Hepatic stellate cell (primary cell): ENCODE measurements at regions not wholly inside any gene's neighbourhood (a gene's known extent, or its start where the extent isn't known, plus 50 kb on each side); places are given as distances from the start of the nearest gene placed in this dataset.
"Not testable (repeated sequence)": the region's sequence is repeated elsewhere in the genome, so short reads cannot be mapped to it uniquely, and the experiment has no call there.

ENCODE experiments used
- DNase-seq: peaks from one replicate; pipeline ENCODE4 v3.0.0; 2011; ENCODE audit warnings: low spot score

- no peak for DNase-seq
Observed at GRCh38 chr7:24395512-24395911, 111.5 kb downstream of the NPY start.

- not testable (repeated sequence) for DNase-seq
Observed at GRCh38 chr7:24396387-24396786, 112.4 kb downstream of the NPY start.

DNA sequence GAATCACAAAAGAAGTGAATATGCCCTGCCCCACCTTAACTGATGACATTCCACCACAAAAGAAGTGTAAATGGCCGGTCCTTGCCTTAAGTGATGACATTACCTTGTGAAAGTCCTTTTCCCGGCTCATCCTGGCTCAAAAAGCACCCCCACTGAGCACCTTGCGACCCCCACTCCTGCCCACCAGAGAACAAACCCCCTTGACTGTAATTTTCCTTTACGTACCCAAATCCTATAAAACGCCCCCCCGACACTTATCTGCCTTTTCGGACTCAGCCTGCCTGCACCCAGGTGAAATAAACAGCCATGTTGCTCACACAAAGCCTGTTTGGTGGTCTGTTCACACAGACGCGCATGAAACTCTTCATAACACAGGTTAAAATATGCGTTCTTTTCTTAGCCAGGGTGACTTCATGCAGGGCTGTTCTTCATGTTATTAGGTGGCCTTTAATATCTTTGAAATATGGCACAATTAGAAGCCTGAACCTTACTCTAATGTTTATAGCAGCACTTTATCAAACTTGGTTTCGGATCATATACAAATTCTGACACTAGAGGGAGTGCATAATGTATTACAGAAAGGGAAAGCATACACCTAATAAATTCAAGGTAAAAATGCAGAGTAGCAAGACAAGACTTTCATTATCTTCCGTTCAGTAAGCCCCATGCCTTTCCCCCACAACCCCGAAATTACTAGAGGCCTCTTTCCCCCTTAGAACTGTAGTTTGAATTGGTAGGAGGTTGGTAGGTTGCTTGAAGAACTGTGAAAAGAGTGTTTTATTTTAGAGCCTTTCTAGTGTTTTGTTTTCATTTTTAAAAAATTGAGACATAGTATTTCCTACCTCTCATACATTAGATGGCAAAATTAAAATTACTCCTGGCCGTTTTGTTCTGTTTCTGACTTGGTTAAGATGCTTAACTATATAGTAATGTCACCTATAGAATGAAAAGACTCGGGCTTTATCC lies 117.9 kb downstream of the NPY start:
- DNase-seq = no peak

DNA sequence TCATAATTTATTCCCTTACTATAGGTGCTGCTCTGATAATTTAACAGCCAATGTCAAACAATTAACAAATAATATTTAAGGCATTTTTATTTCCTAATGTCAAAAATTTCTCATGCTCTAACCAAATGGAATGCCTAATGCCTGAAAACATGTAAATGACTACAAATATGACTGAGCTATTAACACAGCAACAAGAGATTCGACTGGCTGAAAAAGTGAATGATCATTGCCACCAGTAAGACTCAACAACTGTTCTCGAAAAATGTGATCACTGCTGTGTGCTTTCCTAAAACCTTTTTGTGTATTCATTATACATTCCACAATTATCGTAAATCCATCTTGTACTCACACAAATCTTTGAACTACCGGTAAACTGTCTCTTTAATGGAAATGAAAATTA lies 118.7 kb downstream of the NPY start:
- no peak for DNase-seq

DNA sequence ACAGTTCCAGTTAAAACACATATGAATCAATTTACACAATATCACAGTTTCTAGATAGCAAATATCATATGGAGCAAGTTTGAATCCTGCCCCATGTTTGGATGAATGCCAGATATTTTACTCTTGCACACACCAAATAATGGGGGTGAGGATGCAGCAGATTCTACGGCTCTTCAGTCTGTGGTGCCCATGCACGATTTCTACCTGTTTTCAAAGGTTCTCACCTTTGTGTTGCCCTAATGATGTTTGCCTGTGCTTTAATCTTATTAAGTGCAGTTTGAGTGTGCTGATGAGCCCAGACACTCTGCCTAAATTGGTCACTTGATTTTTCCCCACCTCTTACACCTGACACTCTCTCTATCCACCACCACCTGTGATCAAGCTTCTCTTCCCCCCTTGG lies 119.6 kb downstream of the NPY start:
- no peak for DNase-seq

GRCh38 chr7:24404315-24404714 lies 120.3 kb downstream of the NPY start:
- DNase-seq = no peak

GRCh38 chr7:24405002-24405401 lies 121.0 kb downstream of the NPY start:
- no peak for DNase-seq

DNA sequence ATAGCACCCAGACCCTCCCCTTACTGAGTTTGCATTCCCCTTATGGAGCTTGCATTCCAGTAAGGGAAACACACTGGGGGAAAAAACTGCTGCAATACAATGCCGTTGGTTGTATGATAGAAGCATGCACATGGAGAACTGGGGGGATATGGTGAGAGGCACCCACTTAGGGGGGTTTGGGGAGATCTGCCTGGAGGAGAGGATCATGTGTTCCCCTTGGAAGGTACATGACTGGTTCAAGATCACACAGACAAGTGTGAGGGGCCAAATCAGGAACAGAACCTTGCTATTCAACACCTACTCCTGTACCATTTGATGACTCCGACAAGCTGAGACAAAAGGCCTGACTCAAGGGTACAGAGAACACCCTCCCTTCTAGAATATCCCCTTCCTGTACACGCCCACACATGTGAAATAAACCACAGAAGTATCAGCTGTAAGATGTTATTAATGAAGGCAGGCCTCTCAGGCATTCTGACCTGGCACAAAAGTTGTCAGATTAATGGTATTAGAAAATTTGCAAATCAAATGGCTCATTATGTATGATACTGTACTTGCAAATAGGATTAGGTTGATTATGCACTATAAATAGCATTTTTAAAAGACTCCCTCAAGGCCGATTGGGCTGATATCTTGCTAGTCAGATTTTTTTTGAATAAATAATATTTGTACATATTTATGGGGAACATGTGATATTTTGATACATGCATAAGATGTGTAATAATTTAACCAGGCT lies 122.2 kb downstream of the NPY start:
- no peak for DNase-seq

- DNase-seq = no peak
Observed at GRCh38 chr7:24406789-24407299, 122.9 kb downstream of the NPY start.

GRCh38 chr7:24407965-24408364 lies 124.0 kb downstream of the NPY start:
- no peak for DNase-seq

DNA sequence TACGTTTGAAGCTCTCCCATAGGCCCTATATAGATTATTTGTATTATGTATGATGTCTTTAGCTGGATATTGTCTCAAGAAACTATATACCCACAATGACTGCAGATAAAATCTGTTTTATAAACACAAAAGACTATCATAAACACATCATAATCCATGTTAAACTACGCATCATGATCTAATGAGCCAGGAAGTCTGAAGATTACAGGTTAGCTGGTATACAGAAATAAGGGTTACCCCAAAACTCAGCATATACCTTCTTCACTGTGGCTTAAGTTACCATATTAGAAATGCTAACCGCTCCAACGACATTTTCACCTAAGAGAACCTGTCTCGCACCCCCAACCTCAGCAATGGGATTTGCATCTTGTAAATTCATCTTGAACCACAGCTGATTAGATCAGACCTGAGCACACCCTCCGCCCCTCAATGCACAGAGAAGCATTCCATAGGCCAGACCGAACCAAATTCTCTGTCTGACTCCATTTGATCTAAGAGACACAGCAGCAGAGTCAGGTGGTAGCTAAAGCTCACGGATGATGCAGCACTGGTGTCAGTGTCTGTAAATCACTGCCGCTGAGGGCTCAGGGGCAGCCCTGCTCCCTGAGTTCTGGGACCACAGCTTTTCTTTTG lies 124.9 kb downstream of the NPY start:
- no peak for DNase-seq

GRCh38 chr7:24409431-24410024 lies 125.5 kb downstream of the NPY start:
- DNase-seq = no peak

GRCh38 chr7:24411226-24411625 lies 127.2 kb downstream of the NPY start:
- no peak for DNase-seq

GRCh38 chr7:24417526-24418120 lies 133.6 kb downstream of the NPY start:
- DNase-seq = no peak

DNA sequence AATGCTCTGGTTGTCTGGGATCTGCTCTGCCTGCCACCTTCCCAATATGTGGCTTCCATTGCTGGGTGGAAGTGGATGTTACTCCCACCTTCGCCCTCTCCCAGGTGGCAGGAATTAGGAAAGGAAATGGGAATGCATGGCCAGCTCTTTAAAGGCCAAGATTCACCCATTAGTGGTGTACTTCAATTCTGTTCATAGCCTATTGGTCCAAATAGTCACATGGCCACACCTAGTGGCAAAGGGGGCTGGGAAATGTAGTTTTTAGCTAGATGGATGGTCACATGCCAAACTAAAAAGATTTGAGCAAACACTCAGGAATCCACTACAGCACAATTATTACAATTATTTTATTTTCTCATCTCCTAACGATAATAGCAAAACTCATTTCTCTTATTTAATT lies 135.1 kb downstream of the NPY start:
- no peak for DNase-seq

DNA sequence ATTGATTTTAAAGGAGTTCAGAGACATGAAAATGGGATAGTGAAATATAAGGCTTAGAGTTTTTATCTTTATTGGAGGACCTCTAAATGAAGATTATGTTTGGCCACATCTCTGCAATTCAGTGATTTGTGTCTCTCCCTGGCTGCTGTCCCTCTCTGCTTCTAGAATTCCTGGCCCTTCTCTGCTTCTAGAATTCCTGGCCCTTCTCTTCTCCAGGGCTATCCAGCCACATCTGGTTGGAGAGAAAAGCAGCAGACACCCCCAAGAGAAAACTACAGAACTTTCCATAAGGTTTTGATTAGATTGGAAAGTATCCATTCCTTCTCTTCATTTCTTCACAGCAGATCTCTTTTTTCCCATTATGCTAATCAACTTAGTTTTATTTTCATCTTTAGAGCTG lies 135.5 kb downstream of the NPY start:
- no peak for DNase-seq

GRCh38 chr7:24422441-24423010 lies 138.5 kb downstream of the NPY start:
- no peak for DNase-seq

DNA sequence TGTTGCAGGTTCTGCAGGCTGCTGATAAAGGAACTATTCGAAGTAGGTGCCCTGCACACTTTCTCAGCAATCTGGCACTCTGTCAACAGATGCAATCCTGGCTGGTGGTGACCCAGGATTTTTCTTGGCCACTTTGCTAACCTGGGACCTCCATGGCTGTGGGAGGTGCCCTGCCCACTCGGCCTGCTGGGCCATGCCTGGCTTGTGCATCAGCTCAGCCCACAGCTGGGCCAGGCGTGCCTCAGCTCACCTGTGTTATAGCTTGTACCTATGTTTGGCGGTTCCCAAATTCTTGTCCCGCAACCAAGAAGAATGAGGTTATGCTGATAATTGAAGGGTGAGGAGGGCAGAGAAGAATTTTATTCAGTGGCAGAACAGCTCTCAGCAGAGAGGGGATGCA lies 141.7 kb downstream of the NPY start:
- DNase-seq = no peak

GRCh38 chr7:24427048-24427447 lies 143.1 kb downstream of the NPY start:
- DNase-seq = no peak

GRCh38 chr7:24428676-24429075 lies 144.6 kb upstream of the PALS2 start:
- DNase-seq = no peak

DNA sequence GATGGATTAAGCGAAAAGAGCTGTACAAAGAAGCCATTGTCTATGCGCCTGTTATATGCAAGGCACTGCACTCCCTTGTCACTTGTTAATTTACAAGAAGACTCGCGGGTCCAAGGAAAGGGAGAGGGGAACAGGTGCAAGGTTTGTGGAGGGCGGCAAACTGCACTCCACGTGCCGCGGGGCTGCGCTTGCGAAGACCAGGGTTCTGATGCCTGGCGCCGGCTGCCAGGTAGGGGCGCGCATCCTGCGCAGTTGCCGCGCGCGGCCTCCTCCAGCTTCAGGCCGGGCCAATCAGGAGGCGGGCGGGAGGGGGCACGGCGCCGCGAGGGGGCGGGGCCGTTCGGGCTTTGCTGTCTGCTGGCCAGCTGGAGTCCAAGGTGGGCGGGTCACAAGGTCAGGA lies 140.6 kb upstream of the PALS2 start:
- no peak for DNase-seq
